ENCODE measurements at regions not wholly inside any gene's neighbourhood (a gene's known extent, or its start where the extent isn't known, plus 50 kb on each side); places are given as distances from the start of the nearest gene placed in this dataset.

DNA sequence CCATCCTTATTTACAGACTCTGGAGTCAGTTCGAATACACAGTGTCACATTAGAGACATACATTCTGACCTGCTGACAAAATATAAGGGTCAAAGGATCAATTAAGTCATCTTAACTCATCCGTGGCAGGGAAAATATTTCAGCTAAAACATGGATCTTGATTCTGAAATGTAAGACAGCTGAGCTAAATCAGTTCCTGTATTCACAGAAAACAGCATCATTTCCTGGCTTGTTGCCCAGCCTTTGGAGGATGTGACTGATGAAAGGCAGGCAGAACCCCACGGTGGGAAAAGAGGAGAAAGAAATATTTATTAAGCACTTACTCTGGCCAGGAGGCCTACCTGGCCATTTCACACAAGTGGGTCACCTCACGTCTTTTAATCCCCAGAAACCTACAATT, 101.9 kb downstream of the GAS2L3 start:
- H4K8ac ChIP-seq (ENCODE audit: low read depth, low read length), result no peak overlapping the region
- no peak overlapping the region for H3K4ac ChIP-seq (ENCODE audit: low read length)
- WGBS, 2 donors (ENCODE audit: extremely low coverage in 2 of 2, insufficient read length in 2 of 2, insufficient replicate concordance in 1 of 2), result no CpG with 5 or more reads among the region's 4 CpGs
- no peak overlapping the region for H3K18ac ChIP-seq (ENCODE audit: low read length)
- no peak overlapping the region for H2BK12ac ChIP-seq (ENCODE audit: low read length)
- H4K91ac ChIP-seq (ENCODE audit: low read depth, low read length, poor library complexity), result no peak overlapping the region
- H3K9ac ChIP-seq (ENCODE audit: low read depth, low read length, poor library complexity), result no peak overlapping the region
- H3K9me3 ChIP-seq (replicated peaks in 1 of 2; ENCODE audit: control insufficient read depth in 2 of 2, insufficient read depth in 1 of 2, low read depth in 1 of 2, low read length in 2 of 2), result no peaks in the 10 kb centered on the region
- no peak for DNase-seq (ENCODE audit: low spot score)
- H3K27ac ChIP-seq (replicated peaks; ENCODE audit: low read length), result no peak overlapping the region
- no peak overlapping the region for H2BK120ac ChIP-seq (ENCODE audit: low read depth, low read length)
- H3K4me3 ChIP-seq (ENCODE audit: low read length in 2 of 2), result no peak overlapping the region
- H2BK15ac ChIP-seq (ENCODE audit: low read length), result no peak overlapping the region
- no peak overlapping the region for H2AFZ ChIP-seq (ENCODE audit: low read length)
- no peak overlapping the region for H3K4me2 ChIP-seq (ENCODE audit: insufficient read depth, low read length, poor library complexity, severe bottlenecking)
- no peak overlapping the region for H3K23ac ChIP-seq (ENCODE audit: low read depth, low read length, poor library complexity)
- no peak overlapping the region for H2AK5ac ChIP-seq (ENCODE audit: low read depth, low read length)
- H2BK5ac ChIP-seq (ENCODE audit: low read length), result no peak overlapping the region
- peaks cover 0 to 7% (median 0%) of the 10 kb centered on the region in 3 experiments for H3K27me3 ChIP-seq (ENCODE audit: control insufficient read depth in 3 of 3, insufficient read depth in 3 of 3, low read depth in 1 of 3, low read length in 3 of 3)
- H3K36me3 ChIP-seq (replicated peaks in 1 of 2; ENCODE audit: control insufficient read depth in 2 of 2, insufficient read depth in 2 of 2, low read length in 2 of 2), result no peaks in the 10 kb centered on the region
- no peaks in the 10 kb centered on the region for H3K4me1 ChIP-seq (ENCODE audit: control insufficient read depth in 2 of 2, insufficient read depth in 1 of 2, low read depth in 1 of 2, low read length in 2 of 2)
- H3K14ac ChIP-seq (ENCODE audit: low read length), result no peak overlapping the region
- no peaks in the 10 kb centered on the region for H3K79me1 ChIP-seq (ENCODE audit: low read depth, low read length)

DNA sequence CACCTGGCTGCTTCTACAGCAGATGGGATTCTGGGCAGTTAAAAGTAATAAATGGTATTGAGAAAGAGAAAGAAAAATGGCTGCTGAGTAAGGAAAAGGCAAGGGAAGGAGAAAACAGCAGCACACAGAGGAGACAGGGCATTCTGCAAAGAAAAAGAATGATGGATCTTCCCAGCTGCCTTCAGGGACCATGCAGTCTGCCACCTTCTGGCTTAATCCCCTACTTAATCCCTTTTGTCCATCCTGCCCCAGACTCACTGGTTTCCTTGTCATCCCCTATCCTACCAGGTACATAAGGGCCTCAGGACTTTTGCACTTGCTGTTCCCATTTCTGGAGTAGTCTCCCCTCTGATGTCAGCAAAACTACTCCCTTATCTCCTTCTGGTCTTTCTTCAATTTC, 107.6 kb downstream of the GAS2L3 start:
- Histone ChIP-seq H3K4me3 (ENCODE audit: low read length in 2 of 2) (no peak overlapping the region), H3K4ac (ENCODE audit: low read length) (no peak overlapping the region), H3K4me1 (ENCODE audit: control insufficient read depth in 2 of 2, insufficient read depth in 1 of 2, low read depth in 1 of 2, low read length in 2 of 2) (no peaks in the 10 kb centered on the region), H3K9ac (ENCODE audit: low read depth, low read length, poor library complexity) (no peak overlapping the region), H2AK5ac (ENCODE audit: low read depth, low read length) (no peak overlapping the region), H3K23ac (ENCODE audit: low read depth, low read length, poor library complexity) (no peak overlapping the region), H3K36me3 (replicated peaks in 1 of 2; ENCODE audit: control insufficient read depth in 2 of 2, insufficient read depth in 2 of 2, low read length in 2 of 2) (no peaks in the 10 kb centered on the region), H2AFZ (ENCODE audit: low read length) (no peak overlapping the region), H3K18ac (ENCODE audit: low read length) (no peak overlapping the region), H3K14ac (ENCODE audit: low read length) (no peak overlapping the region), H4K8ac (ENCODE audit: low read depth, low read length) (no peak overlapping the region), H2BK12ac (ENCODE audit: low read length) (no peak overlapping the region), H3K9me3 (replicated peaks in 1 of 2; ENCODE audit: control insufficient read depth in 2 of 2, insufficient read depth in 1 of 2, low read depth in 1 of 2, low read length in 2 of 2) (peaks cover 2 to 6% of the 10 kb centered on the region in 2 donors), H2BK5ac (ENCODE audit: low read length) (no peak overlapping the region), H3K4me2 (ENCODE audit: insufficient read depth, low read length, poor library complexity, severe bottlenecking) (no peak overlapping the region), H3K79me1 (ENCODE audit: low read depth, low read length) (no peaks in the 10 kb centered on the region), H4K91ac (ENCODE audit: low read depth, low read length, poor library complexity) (no peak overlapping the region), H3K27ac (replicated peaks; ENCODE audit: low read length) (no peak overlapping the region), H3K27me3 (ENCODE audit: control insufficient read depth in 3 of 3, insufficient read depth in 3 of 3, low read depth in 1 of 3, low read length in 3 of 3) (peaks cover 0 to 3% (median 0%) of the 10 kb centered on the region in 3 experiments), H2BK120ac (ENCODE audit: low read depth, low read length) (no peak overlapping the region), H2BK15ac (ENCODE audit: low read length) (no peak overlapping the region)
- DNase-seq (ENCODE audit: low spot score), result no peak

DNA sequence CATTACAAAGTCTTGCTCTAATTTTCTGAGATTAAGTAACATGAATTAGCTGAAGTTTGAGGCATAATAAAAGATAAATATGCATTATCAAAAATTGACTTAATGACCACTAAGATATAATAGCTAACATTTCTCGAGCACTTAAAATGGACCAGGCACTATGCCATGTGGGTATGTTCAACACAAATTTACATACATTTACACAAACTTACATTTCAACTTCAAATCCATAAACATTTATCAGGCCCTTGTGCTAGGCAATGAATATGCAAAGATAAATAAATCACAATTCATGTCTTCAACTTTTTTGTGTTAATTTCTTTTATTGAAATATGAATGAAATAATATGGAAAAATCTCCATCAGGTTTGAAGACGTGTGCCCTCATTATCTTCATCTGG, 108.7 kb downstream of the GAS2L3 start:
- H3K4me2 ChIP-seq (ENCODE audit: insufficient read depth, low read length, poor library complexity, severe bottlenecking), result no peak overlapping the region
- H2AFZ ChIP-seq (ENCODE audit: low read length), result no peak overlapping the region
- H4K8ac ChIP-seq (ENCODE audit: low read depth, low read length), result no peak overlapping the region
- H4K91ac ChIP-seq (ENCODE audit: low read depth, low read length, poor library complexity), result no peak overlapping the region
- no peak overlapping the region for H2BK12ac ChIP-seq (ENCODE audit: low read length)
- H3K36me3 ChIP-seq (replicated peaks in 1 of 2; ENCODE audit: control insufficient read depth in 2 of 2, insufficient read depth in 2 of 2, low read length in 2 of 2), result no peaks in the 10 kb centered on the region
- H3K4ac ChIP-seq (ENCODE audit: low read length), result no peak overlapping the region
- peaks cover 2 to 6% of the 10 kb centered on the region in 2 donors for H3K9me3 ChIP-seq (replicated peaks in 1 of 2; ENCODE audit: control insufficient read depth in 2 of 2, insufficient read depth in 1 of 2, low read depth in 1 of 2, low read length in 2 of 2)
- no peaks in the 10 kb centered on the region for H3K4me1 ChIP-seq (ENCODE audit: control insufficient read depth in 2 of 2, insufficient read depth in 1 of 2, low read depth in 1 of 2, low read length in 2 of 2)
- no peak overlapping the region for H3K27ac ChIP-seq (replicated peaks; ENCODE audit: low read length)
- H3K79me1 ChIP-seq (ENCODE audit: low read depth, low read length), result no peaks in the 10 kb centered on the region
- H2BK5ac ChIP-seq (ENCODE audit: low read length), result no peak overlapping the region
- no peak overlapping the region for H3K4me3 ChIP-seq (ENCODE audit: low read length in 2 of 2)
- H2BK120ac ChIP-seq (ENCODE audit: low read depth, low read length), result no peak overlapping the region
- no peak overlapping the region for H2BK15ac ChIP-seq (ENCODE audit: low read length)
- no CpG with 5 or more reads among the region's 2 CpGs for WGBS, 2 donors (ENCODE audit: extremely low coverage in 2 of 2, insufficient read length in 2 of 2, insufficient replicate concordance in 1 of 2)
- no peaks in the 10 kb centered on the region for H3K27me3 ChIP-seq (ENCODE audit: control insufficient read depth in 3 of 3, insufficient read depth in 3 of 3, low read depth in 1 of 3, low read length in 3 of 3)
- no peak overlapping the region for H3K9ac ChIP-seq (ENCODE audit: low read depth, low read length, poor library complexity)
- no peak overlapping the region for H3K14ac ChIP-seq (ENCODE audit: low read length)
- DNase-seq (ENCODE audit: low spot score), result no peak
- no peak overlapping the region for H3K18ac ChIP-seq (ENCODE audit: low read length)
- H2AK5ac ChIP-seq (ENCODE audit: low read depth, low read length), result no peak overlapping the region
- no peak overlapping the region for H3K23ac ChIP-seq (ENCODE audit: low read depth, low read length, poor library complexity)

DNA sequence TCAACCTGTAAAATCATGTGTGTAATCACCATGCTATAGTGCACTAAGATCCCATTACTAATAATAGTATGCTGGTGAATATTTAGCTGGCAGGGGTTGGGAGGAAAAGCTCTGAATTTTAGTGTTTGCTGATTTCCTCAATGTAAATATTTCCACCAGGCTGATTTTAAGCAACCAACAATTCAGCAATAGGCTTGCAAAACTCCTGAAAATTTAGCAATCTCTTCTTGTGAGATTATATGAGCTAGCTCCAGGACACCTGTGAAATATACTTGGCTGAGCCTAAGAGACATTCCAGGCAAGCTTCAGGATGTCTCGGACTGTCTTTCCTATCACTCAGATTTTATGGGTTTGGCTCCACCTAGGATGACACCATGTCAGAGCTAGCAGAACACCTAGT, 106.9 kb upstream of the ANO4 start:
- no peak overlapping the region for H3K4me2 ChIP-seq (ENCODE audit: insufficient read depth, low read length, poor library complexity, severe bottlenecking)
- H3K4me3 ChIP-seq (ENCODE audit: low read length in 2 of 2), result no peak overlapping the region
- no peak overlapping the region for H2AK5ac ChIP-seq (ENCODE audit: low read depth, low read length)
- H3K18ac ChIP-seq (ENCODE audit: low read length), result no peak overlapping the region
- no peak for DNase-seq (ENCODE audit: low spot score)
- no peaks in the 10 kb centered on the region for H3K4me1 ChIP-seq (ENCODE audit: control insufficient read depth in 2 of 2, insufficient read depth in 1 of 2, low read depth in 1 of 2, low read length in 2 of 2)
- H3K27ac ChIP-seq (replicated peaks; ENCODE audit: low read length), result no peak overlapping the region
- H4K8ac ChIP-seq (ENCODE audit: low read depth, low read length), result no peak overlapping the region
- H2BK12ac ChIP-seq (ENCODE audit: low read length), result no peak overlapping the region
- H3K36me3 ChIP-seq (replicated peaks in 1 of 2; ENCODE audit: control insufficient read depth in 2 of 2, insufficient read depth in 2 of 2, low read length in 2 of 2), result no peaks in the 10 kb centered on the region
- no peak overlapping the region for H2BK15ac ChIP-seq (ENCODE audit: low read length)
- H2BK5ac ChIP-seq (ENCODE audit: low read length), result no peak overlapping the region
- no peak overlapping the region for H3K14ac ChIP-seq (ENCODE audit: low read length)
- no CpG with 5 or more reads among the region's 1 CpG for WGBS, 2 donors (ENCODE audit: extremely low coverage in 2 of 2, insufficient read length in 2 of 2, insufficient replicate concordance in 1 of 2)
- H3K27me3 ChIP-seq (ENCODE audit: control insufficient read depth in 3 of 3, insufficient read depth in 3 of 3, low read depth in 1 of 3, low read length in 3 of 3), result no peaks in the 10 kb centered on the region
- H3K79me1 ChIP-seq (ENCODE audit: low read depth, low read length), result no peaks in the 10 kb centered on the region
- H3K4ac ChIP-seq (ENCODE audit: low read length), result no peak overlapping the region
- H3K23ac ChIP-seq (ENCODE audit: low read depth, low read length, poor library complexity), result no peak overlapping the region
- H3K9ac ChIP-seq (ENCODE audit: low read depth, low read length, poor library complexity), result no peak overlapping the region
- H4K91ac ChIP-seq (ENCODE audit: low read depth, low read length, poor library complexity), result no peak overlapping the region
- peaks cover 4 to 6% of the 10 kb centered on the region in 2 donors for H3K9me3 ChIP-seq (replicated peaks in 1 of 2; ENCODE audit: control insufficient read depth in 2 of 2, insufficient read depth in 1 of 2, low read depth in 1 of 2, low read length in 2 of 2)
- H2AFZ ChIP-seq (ENCODE audit: low read length), result no peak overlapping the region
- H2BK120ac ChIP-seq (ENCODE audit: low read depth, low read length), result no peak overlapping the region

All from neuronal stem cell (in vitro differentiated cells).